RWPE1 (cell line): ENCODE measurements at regions not wholly inside any gene's neighbourhood (a gene's known extent, or its start where the extent isn't known, plus 50 kb on each side); places are given as distances from the start of the nearest gene placed in this dataset.

ENCODE experiments used
- CTCF ChIA-PET: fragments of 350-600 bp; sonication (Branson Sonifier 250); formaldehyde crosslinking; extraction: SDS; loops from one replicate; lab custom pipeline; 2021; lab: Yijun Ruan, JAX
- POLR2A ChIA-PET: fragments of 400-600 bp; formaldehyde crosslinking; extraction: SDS; loops from one replicate; lab custom pipeline; 2020; ENCODE audit warnings: antibody characterized with exemption; ENCODE audit not compliant: low non-redundant PET; lab: Yijun Ruan, JAX
- DNase-seq: peaks from one replicate; pipeline ENCODE4 v3.0.0; 2012; ENCODE audit warnings: low spot score
- H3K27ac ChIP-seq: fragments of 450-650 bp; 2 replicates; pipeline ENCODE4 v1.5.1; 2017
- CTCF ChIP-seq: fragments of 450-650 bp; conservative IDR thresholded peaks from 2 replicates; pipeline ENCODE4 v1.5.1; 2017; ENCODE audit warnings: low read depth, mild to moderate bottlenecking

GRCh38 chr1:34331020-34331926 lies 154.6 kb downstream of the C1orf94 start:
- no peak overlapping the region for H3K27ac ChIP-seq
- CTCF ChIA-PET, result no interaction called here
- TF ChIP-seq CTCF, result no peak
- no peak for DNase-seq
- POLR2A ChIA-PET, result no interaction called here

DNA sequence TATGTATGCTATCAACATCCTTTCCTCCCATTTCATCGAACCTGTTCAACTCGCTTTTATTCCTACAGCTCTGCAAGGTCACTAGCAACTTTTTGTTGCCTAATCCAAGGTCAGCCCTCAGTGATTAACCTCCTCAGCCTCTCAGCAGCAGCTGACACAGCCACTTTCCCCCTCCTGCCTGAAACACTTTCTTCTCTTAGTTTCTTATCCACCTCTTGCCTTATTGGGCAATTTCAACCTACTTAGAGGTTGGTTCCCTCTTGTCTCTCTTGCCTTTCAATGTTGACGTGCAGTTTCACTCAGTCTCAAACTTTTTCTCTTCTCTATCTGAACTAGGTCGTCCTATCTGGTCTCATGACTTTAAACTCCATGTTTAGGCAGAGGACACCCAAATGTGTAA lies 156.3 kb downstream of the C1orf94 start:
- POLR2A ChIA-PET, result no interaction called here
- DNase-seq, result no peak
- TF ChIP-seq CTCF, result no peak
- CTCF ChIA-PET, result no interaction called here
- H3K27ac ChIP-seq, result no peak overlapping the region

DNA sequence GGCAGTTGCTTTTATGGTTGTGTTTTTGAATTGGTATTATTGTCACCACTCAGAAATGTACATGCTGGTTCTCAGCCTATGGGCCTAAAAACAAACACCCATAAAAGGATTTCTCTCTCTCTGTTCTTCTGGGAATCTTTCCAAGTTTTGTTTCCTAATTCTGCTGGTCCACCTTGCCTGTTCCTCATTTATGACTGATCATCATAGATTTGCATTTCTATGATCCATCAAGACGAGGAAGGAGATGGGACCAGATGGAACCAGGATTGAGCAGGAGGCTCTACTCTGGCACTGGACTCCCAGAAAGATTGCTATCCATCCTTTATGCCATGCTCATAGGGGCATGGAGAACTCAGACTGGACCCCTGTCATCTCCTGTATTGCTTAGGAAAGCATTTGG lies 162.2 kb downstream of the C1orf94 start:
- no peak for TF ChIP-seq CTCF
- ChIA-PET CTCF (no interaction called here), POLR2A (no interaction called here)
- H3K27ac ChIP-seq, result no peak overlapping the region
- no peak for DNase-seq

DNA sequence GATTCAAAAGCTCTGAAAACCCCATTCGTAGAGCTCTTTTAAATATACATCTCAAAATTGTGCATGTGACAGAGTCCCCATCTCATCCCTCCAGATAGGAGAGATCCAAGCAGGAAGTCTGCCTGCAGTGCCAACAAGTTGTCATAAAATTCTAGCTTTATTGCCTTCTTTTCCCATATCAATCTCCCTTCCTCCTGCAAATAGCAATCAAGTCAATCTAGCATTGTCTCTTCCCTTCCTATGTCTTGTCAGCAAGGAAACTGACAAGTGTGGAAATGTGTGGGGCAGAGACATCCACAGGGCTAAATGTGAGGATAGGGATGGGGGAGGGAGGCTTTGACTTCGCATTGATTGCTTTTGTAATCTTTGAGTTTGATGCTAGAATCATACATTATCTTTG lies 165.2 kb downstream of the C1orf94 start:
- TF ChIP-seq CTCF, result no peak
- POLR2A ChIA-PET, result no interaction called here
- H3K27ac ChIP-seq, result no peak overlapping the region
- CTCF ChIA-PET, result no interaction called here
- DNase-seq, result no peak

GRCh38 chr1:34342334-34342733 lies 165.6 kb downstream of the C1orf94 start:
- POLR2A ChIA-PET, result no interaction called here
- CTCF ChIA-PET, result interaction anchor here (0.5 kb wide), 1 partner anchor 228 kb away, joined by 3 read pairs; no protein-coding TSS in a partner anchor
- no peak for TF ChIP-seq CTCF
- H3K27ac ChIP-seq, result no peak overlapping the region
- no peak for DNase-seq

DNA sequence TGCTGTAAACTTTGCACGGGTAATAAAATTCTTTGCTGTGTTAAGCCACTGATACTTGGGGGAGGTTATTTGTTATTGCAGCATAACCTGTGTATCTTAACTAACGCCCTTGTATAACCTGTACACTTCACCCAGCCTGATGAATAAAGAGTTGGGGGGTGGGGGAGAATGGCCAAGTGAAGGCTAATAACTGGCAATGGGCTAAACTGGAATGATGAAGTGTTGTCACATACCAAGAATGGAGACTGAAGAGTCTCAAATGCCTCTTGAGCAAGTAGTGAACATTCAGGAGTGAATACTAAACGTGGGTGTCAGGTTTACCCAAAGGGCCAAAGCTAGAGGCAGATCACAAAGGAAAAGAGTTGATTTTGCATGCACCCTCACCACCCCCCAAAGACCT lies 169.4 kb downstream of the C1orf94 start:
- ChIA-PET CTCF (interaction anchor here (0.6 to 1.2 kb wide), 2 partner anchors 12 to 773 kb away, joined by 3 read pairs; no protein-coding TSS in a partner anchor), POLR2A (no interaction called here)
- no peak overlapping the region for H3K27ac ChIP-seq
- DNase-seq, result no peak
- no peak for TF ChIP-seq CTCF
